OCI-LY1 (cell line): ENCODE measurements at regions not wholly inside any gene's neighbourhood (a gene's known extent, or its start where the extent isn't known, plus 50 kb on each side); places are given as distances from the start of the nearest gene placed in this dataset.
"Not testable (repeated sequence)": the region's sequence is repeated elsewhere in the genome, so short reads cannot be mapped to it uniquely, and the experiment has no call there.

Experiments
- EZH2 ChIP-seq: fragments of 200-600 bp; sonication (generic), shearing (Covaris generic); IDR thresholded peaks from 2 replicates; pipeline ENCODE4 v1.8.0; 2017; ENCODE audit warnings: borderline replicate concordance, mixed run types, mild to moderate bottlenecking, antibody characterized with exemption, low read length, moderate library complexity, mixed read lengths
- TF ChIP-seq, protein P1 (sequence below): fragments of 200-600 bp; sonication (generic), shearing (Covaris generic); IDR thresholded peaks from 2 replicates; pipeline ENCODE4 v1.5.1; 2017; ENCODE audit warnings: mild to moderate bottlenecking, antibody characterized with exemption, low read length, moderate library complexity, mixed read lengths

DNA sequence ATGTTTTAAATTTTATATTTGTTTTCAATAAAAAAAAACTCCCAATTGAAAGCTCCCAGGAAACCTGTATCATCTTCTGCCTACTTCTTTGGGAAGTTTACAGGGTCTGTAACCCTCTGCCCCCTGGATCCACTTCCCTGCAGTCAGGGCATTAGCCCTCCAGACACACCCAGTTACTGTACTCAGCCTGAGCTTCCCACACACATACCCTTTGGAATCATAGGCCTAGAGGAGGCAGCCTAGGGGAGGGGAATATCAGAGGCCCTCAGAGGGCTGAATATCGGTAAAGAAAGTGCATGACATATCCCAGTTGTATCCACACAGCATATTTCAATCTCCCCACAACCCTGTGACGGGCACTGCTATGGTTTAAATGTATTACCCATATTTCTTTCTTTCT is 56.2 kb upstream of the TFPI start:
- TF ChIP-seq, protein P1, sequence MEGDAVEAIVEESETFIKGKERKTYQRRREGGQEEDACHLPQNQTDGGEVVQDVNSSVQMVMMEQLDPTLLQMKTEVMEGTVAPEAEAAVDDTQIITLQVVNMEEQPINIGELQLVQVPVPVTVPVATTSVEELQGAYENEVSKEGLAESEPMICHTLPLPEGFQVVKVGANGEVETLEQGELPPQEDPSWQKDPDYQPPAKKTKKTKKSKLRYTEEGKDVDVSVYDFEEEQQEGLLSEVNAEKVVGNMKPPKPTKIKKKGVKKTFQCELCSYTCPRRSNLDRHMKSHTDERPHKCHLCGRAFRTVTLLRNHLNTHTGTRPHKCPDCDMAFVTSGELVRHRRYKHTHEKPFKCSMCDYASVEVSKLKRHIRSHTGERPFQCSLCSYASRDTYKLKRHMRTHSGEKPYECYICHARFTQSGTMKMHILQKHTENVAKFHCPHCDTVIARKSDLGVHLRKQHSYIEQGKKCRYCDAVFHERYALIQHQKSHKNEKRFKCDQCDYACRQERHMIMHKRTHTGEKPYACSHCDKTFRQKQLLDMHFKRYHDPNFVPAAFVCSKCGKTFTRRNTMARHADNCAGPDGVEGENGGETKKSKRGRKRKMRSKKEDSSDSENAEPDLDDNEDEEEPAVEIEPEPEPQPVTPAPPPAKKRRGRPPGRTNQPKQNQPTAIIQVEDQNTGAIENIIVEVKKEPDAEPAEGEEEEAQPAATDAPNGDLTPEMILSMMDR: not testable (repeated sequence)
- not testable (repeated sequence) for TF ChIP-seq EZH2
